GM19395 (cell line): ENCODE measurements at regions not wholly inside any gene's neighbourhood (a gene's known extent, or its start where the extent isn't known, plus 50 kb on each side); places are given as distances from the start of the nearest gene placed in this dataset.

ENCODE experiments used
- ATAC-seq: cut with Tn5 transposase; IDR thresholded peaks from one replicate; pipeline ENCODE4 v1.9.1; 2021; ENCODE audit warnings: mild to moderate bottlenecking, moderate library complexity; ENCODE audit not compliant: unreplicated experiment

GRCh38 chr2:173664513-173664910, 300.7 kb downstream of the SP3 start:
- no peak for ATAC-seq

GRCh38 chr2:173666171-173666888, 298.8 kb downstream of the SP3 start:
- ATAC-seq = no peak

GRCh38 chr2:173667014-173667413, 298.2 kb downstream of the SP3 start:
- ATAC-seq = no peak

GRCh38 chr2:173667415-173667814, 297.8 kb downstream of the SP3 start:
- no peak for ATAC-seq

GRCh38 chr2:173669271-173669853, 295.8 kb downstream of the SP3 start:
- ATAC-seq = no peak

GRCh38 chr2:173669888-173670287, 295.3 kb downstream of the SP3 start:
- ATAC-seq = no peak

- no peak for ATAC-seq
Measured at GRCh38 chr2:173672573-173673340, 292.4 kb downstream of the SP3 start.

- ATAC-seq = no peak
Measured at GRCh38 chr2:173673640-173674039, 291.5 kb downstream of the SP3 start.

- no peak for ATAC-seq
Measured at GRCh38 chr2:173676647-173677046, 288.5 kb downstream of the SP3 start.

GRCh38 chr2:173678186-173678585, 287.0 kb downstream of the SP3 start:
- ATAC-seq = no peak

- ATAC-seq = no peak
Measured at GRCh38 chr2:173680574-173680973, 284.6 kb downstream of the SP3 start.

GRCh38 chr2:173681881-173682650, 283.1 kb downstream of the SP3 start:
- ATAC-seq = no peak

- ATAC-seq = no peak
Measured at GRCh38 chr2:173684896-173685459, 280.2 kb downstream of the SP3 start.

- no peak for ATAC-seq
Measured at GRCh38 chr2:173690349-173690748, 274.8 kb downstream of the SP3 start.

GRCh38 chr2:173692068-173692467, 273.1 kb downstream of the SP3 start:
- no peak for ATAC-seq

GRCh38 chr2:173693044-173693589, 272.1 kb downstream of the SP3 start:
- ATAC-seq = no peak

- no peak for ATAC-seq
Measured at GRCh38 chr2:173696274-173696673, 268.9 kb downstream of the SP3 start.

GRCh38 chr2:173697929-173698328, 267.2 kb downstream of the SP3 start:
- ATAC-seq = no peak

- no peak for ATAC-seq
Measured at GRCh38 chr2:173705656-173706055, 259.5 kb downstream of the SP3 start.

GRCh38 chr2:173706936-173707335, 258.2 kb downstream of the SP3 start:
- ATAC-seq = no peak

- ATAC-seq = no peak
Measured at GRCh38 chr2:173708806-173709205, 256.4 kb downstream of the SP3 start.
